Stomach (tissue), 8 donors: ENCODE measurements at regions not wholly inside any gene's neighbourhood (a gene's known extent, or its start where the extent isn't known, plus 50 kb on each side); places are given as distances from the start of the nearest gene placed in this dataset.

Experiments
- DNase-seq, 2 donors: peaks; one replicate each; pipeline versions ENCODE4 v3.0.0 to v3.0.0-alpha.2; 2013 to 2019
- H3K27ac ChIP-seq, 5 donors: fragments of 200-600 bp in 4 of 5; sonication (generic) in 4 of 5; one replicate each; pipeline ENCODE4 v1.5.1; 2013 to 2019; ENCODE audit warnings: mild to moderate bottlenecking in 1 of 5, moderate library complexity in 1 of 5
- H3K27me3 ChIP-seq, 3 donors: fragments of 200-600 bp; sonication (generic); one replicate each; pipeline ENCODE4 v1.5.1; 2017 to 2019; ENCODE audit warnings: mixed run types in 1 of 3
- H3K36me3 ChIP-seq, 4 donors: fragments of 200-600 bp; sonication (generic); 1 replicate in 3 of 4; 2 replicates in 1 of 4; pipeline ENCODE4 v1.5.1; 2016 to 2019
- H3K4me1 ChIP-seq, 4 donors: fragments of 200-600 bp; sonication (generic); one replicate each; pipeline ENCODE4 v1.5.1; 2016 to 2019
- H3K4me3 ChIP-seq, 4 donors: fragments of 200-600 bp; sonication (generic) in 3 of 4; one replicate each; pipeline ENCODE4 v1.5.1; 2016 to 2019; ENCODE audit warnings: mild to moderate bottlenecking in 1 of 4
- H3K9me3 ChIP-seq, 4 donors: fragments of 200-600 bp; sonication (generic); one replicate each; pipeline ENCODE4 v1.5.1; 2016 to 2019
- EP300 ChIP-seq: sonication (generic); formaldehyde crosslinking; IDR thresholded peaks from one replicate; pipeline ENCODE4 v1.6.1; 2017; ENCODE audit warnings: antibody characterized with exemption
- POLR2A ChIP-seq, 4 donors: fragments of 450-650 bp; IDR thresholded peaks; one replicate each; pipeline ENCODE4 v1.6.1; 2016; ENCODE audit warnings: antibody characterized with exemption in 4 of 4, control low read depth in 2 of 4, mild to moderate bottlenecking in 1 of 4, moderate library complexity in 1 of 4
- POLR2AphosphoS5 ChIP-seq, 3 donors: sonication (generic); formaldehyde crosslinking; IDR thresholded peaks; one replicate each; pipeline ENCODE4 v1.6.1; 2016; ENCODE audit warnings: antibody characterized with exemption in 3 of 3
- WGBS, 5 donors: extraction: QIAGEN DNeasy Blood & Tissue Kit in 3 of 5; methylation state at CpG; one replicate each; pipeline versions ENCODE4 v1.1.5 to v1.1.7; 2013 to 2018; 5-methylcytosine and 5-hydroxymethylcytosine counted together
- intact Hi-C: fragments of 100-400 bp; cut with DNase I; formaldehyde crosslinking; loops from one replicate; pipeline ENCODE4 v1.15.1; 2023; ENCODE audit warnings: low total_unique reads
- TF ChIP-seq, protein P1 (sequence below), 7 experiments: fragments of 450-650 bp in 4 of 7; fragments of 200-600 bp in 3 of 7; sonication (generic) in 3 of 7; IDR thresholded peaks; one replicate each; pipeline ENCODE4 v1.5.1; 2016 to 2019; ENCODE audit warnings: antibody characterized with exemption in 7 of 7, control low read depth in 2 of 7, mild to moderate bottlenecking in 1 of 7
- donor health status: healthy with polysubstance abuse.
- donor health status: Bipolar disorder and iron deficiency.
- donor health status: healthy.

DNA sequence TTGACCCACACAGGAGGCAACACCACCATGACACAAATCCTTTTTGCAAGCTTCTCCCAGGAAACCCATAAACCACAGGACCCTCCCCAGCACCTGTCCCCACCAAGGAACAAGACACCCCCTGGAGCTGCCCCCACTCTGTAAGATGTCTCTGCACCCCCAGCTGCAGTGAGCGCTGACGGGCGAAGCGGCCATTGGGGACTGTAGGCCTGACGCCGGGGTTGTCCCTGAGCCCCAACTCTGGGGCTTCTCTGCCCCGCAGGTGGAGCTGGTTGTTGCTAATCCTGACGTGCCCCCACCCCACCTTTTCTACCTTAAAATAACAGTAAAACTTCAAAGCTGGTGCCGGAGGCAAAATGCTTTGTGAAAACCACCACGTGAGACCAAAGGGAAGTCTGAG, 94.7 kb upstream of the PPP2R2D start:
- H3K4me1 ChIP-seq = no peaks in the 10 kb centered on the region
- H3K36me3 ChIP-seq = no peaks in the 10 kb centered on the region
- 82 to 85% (median 83%) methylated on average over 10 of the region's 10 CpGs for whole genome bisulfite sequencing, 5 donors
- H3K4me3 ChIP-seq = no peak overlapping the region
- no peaks in the 10 kb centered on the region for H3K9me3 ChIP-seq
- TF ChIP-seq POLR2AphosphoS5 (IDR thresholded peaks at IDR 0.05) (no peak), EP300 (no peak), POLR2A (IDR thresholded peaks at IDR 0.05) (no peak)
- TF ChIP-seq, protein P1, sequence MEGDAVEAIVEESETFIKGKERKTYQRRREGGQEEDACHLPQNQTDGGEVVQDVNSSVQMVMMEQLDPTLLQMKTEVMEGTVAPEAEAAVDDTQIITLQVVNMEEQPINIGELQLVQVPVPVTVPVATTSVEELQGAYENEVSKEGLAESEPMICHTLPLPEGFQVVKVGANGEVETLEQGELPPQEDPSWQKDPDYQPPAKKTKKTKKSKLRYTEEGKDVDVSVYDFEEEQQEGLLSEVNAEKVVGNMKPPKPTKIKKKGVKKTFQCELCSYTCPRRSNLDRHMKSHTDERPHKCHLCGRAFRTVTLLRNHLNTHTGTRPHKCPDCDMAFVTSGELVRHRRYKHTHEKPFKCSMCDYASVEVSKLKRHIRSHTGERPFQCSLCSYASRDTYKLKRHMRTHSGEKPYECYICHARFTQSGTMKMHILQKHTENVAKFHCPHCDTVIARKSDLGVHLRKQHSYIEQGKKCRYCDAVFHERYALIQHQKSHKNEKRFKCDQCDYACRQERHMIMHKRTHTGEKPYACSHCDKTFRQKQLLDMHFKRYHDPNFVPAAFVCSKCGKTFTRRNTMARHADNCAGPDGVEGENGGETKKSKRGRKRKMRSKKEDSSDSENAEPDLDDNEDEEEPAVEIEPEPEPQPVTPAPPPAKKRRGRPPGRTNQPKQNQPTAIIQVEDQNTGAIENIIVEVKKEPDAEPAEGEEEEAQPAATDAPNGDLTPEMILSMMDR (IDR thresholded peaks at IDR 0.05) = no peak
- intact Hi-C loops = no loop called here
- H3K27ac ChIP-seq = no peak overlapping the region
- peak in 1 of 2 donors; percentile 10 for DNase-seq
- peaks cover 0 to 24% (median 0%) of the 10 kb centered on the region in 3 donors for H3K27me3 ChIP-seq

DNA sequence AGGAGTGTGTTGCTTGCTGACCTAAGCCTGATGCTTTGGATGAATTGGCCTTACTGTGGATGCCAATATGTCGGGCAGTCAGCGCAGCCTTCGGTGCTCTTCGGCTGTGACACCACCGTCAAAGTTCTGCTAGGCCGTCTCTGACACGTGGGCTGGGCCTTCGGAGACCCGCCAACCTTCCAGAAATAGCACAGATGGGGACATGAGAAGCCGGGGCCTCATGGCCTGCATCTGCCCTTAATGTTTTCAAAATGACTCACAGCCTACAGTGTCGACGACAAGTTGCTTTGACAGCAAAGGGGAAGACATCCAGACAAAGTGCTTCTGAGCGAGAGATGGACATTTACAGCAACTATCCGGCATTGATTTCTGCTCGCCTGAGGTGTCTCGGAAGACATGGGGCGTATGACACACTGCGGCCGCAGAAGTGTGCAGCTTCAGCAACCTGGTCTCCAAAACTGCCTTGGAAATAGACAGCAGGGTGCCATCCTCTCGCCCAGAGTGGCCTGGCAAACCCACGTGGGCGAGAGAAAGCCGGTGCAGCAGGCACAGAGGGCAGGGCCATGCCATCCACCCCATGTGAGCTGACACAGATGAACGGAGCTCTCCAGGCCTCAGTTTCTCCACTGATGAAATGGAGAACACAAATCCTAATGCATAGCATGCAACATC, 94.0 kb upstream of the PPP2R2D start:
- peak in 1 of 2 donors; percentile 10 for DNase-seq
- H3K4me3 ChIP-seq = no peak overlapping the region
- H3K27me3 ChIP-seq = peaks cover 0 to 30% (median 0%) of the 10 kb centered on the region in 3 donors
- TF ChIP-seq, protein P1 (IDR thresholded peaks at IDR 0.05) = no peak
- no peak for TF ChIP-seq POLR2AphosphoS5 (IDR thresholded peaks at IDR 0.05)
- TF ChIP-seq POLR2A (IDR thresholded peaks at IDR 0.05) = no peak
- TF ChIP-seq EP300 = no peak
- intact Hi-C loops = no loop called here
- H3K36me3 ChIP-seq = no peaks in the 10 kb centered on the region
- no peaks in the 10 kb centered on the region for H3K9me3 ChIP-seq
- no peaks in the 10 kb centered on the region for H3K4me1 ChIP-seq
- WGBS, 5 donors = 74 to 81% (median 79%) methylated on average over 24 of the region's 24 CpGs
- H3K27ac ChIP-seq = no peak overlapping the region

DNA sequence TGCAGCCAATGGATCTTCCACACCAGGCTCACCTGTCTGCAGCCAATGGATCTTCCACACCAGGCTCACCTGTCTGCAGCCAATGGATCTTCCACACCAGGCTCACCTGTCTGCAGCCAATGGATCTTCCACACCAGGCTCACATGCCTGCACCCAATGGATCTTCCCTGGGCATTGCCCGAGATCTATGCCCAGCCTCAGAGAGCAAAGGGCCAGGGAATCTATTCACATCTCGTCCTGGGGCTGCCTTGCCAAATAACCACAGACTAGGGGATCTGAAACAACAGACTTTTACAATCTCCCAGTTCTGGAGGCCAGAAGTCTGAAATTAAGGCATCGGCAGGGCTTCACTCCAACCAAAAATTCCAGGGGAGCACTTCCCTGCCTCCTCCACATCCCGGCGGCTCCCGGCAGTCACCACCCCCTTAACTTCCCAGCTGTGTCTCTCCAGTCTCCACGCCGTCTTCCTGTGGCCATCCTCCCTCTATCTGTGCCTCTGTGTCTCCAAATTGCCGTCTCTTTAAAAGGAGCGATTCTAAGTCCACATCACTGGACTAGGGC, 92.4 kb upstream of the PPP2R2D start:
- Histone ChIP-seq H3K4me3 (no peak overlapping the region), H3K9me3 (no peaks in the 10 kb centered on the region), H3K27ac (no peak overlapping the region), H3K4me1 (no peaks in the 10 kb centered on the region), H3K36me3 (no peaks in the 10 kb centered on the region), H3K27me3 (peaks cover 0 to 40% (median 0%) of the 10 kb centered on the region in 3 donors)
- TF ChIP-seq, protein P1 (IDR thresholded peaks at IDR 0.05) = no peak
- TF ChIP-seq POLR2AphosphoS5 (IDR thresholded peaks at IDR 0.05) = no peak
- TF ChIP-seq EP300 = no peak
- no peak for TF ChIP-seq POLR2A (IDR thresholded peaks at IDR 0.05)
- 70 to 83% (median 81%) methylated on average over 8 to 10 of the region's 10 CpGs for WGBS, 5 donors
- intact Hi-C loops = no loop called here
- no peak for DNase-seq

DNA sequence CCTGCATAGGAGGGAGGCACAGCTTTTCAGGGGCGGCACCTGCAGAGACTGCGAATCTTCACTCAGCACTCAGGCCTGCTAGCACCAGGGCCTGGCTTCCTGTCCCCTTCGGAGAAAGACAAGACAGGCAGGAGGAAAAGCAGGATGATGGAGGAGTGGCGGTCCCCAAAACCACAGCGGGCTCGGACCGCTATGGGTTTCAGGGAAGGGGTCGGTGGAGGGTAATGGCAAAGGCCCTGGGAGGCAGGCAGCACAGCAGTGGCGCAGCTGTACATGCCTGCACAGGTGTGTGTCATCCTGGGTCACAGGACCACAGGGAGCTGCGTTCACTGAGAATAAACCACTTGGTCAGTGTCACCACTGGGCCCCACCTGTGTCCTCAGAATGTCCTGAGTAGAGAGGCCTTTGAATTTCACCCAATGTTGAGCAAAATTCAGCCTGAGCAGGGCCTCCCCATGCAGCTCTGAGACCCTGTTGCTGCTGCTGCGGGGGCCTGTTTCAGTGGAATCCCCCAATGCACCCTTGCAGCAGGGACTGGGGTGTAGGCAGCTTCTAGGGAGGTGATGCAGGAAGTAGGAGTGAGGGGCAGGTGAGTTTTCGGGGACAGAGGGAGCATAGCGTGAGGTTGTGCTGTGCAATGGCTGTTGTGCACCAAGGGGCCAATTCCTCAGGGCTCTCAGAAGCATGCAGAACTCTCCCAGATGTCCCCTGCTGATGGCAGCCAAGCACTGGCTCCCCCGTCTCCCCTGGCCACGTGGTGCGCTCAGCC, 90.6 kb upstream of the PPP2R2D start:
- Histone ChIP-seq H3K27me3 (peaks cover 0 to 49% (median 0%) of the 10 kb centered on the region in 3 donors), H3K4me3 (no peak overlapping the region), H3K27ac (no peak overlapping the region), H3K9me3 (no peaks in the 10 kb centered on the region), H3K4me1 (no peaks in the 10 kb centered on the region), H3K36me3 (no peaks in the 10 kb centered on the region)
- TF ChIP-seq EP300 = no peak
- no peak for TF ChIP-seq POLR2AphosphoS5 (IDR thresholded peaks at IDR 0.05)
- TF ChIP-seq, protein P1 (IDR thresholded peaks at IDR 0.05) = no peak
- no peak for TF ChIP-seq POLR2A (IDR thresholded peaks at IDR 0.05)
- DNase-seq = peak in 1 of 2 donors; percentile 13
- WGBS, 5 donors = 78 to 80% (median 79%) methylated on average over 11 to 16 of the region's 16 CpGs
- intact Hi-C loops = no loop called here
